ENCODE measurements at regions not wholly inside any gene's neighbourhood (a gene's known extent, or its start where the extent isn't known, plus 50 kb on each side); places are given as distances from the start of the nearest gene placed in this dataset.

GRCh38 chr7:33829536-33829935 is 75.8 kb upstream of the BMPER start:
- intact Hi-C loops (cut with micrococcal nuclease; ENCODE audit: unreplicated experiment), result no loop called here
- WGBS (ENCODE audit: low lambda C conversion rate), result 2% methylated on average over 4 of the region's 4 CpGs
- BruUV-seq (replicated peaks), result no TSS peak
- DNase-seq (ENCODE audit: low spot score) (no peak), ATAC-seq (no peak), FAIRE-seq (no peak)
- Histone ChIP-seq H3K9ac (ENCODE audit: insufficient read depth, low read depth, low read length) (no peak overlapping the region), H3K27me3 (ENCODE audit: control insufficient read depth in 1 of 2, insufficient read depth in 2 of 2, low read length in 2 of 2) (peaks cover 0 to 13% of the 10 kb centered on the region in 2 experiments; a peak in 1 of 5 replicates), H3K27ac (ENCODE audit: extremely low read length, insufficient read depth, low read length) (no peak overlapping the region), H3K79me2 (ENCODE audit: insufficient read depth, low read length) (no peaks in the 10 kb centered on the region), H2AFZ (ENCODE audit: low read length) (no peak overlapping the region), H3K9me3 (ENCODE audit: low read length) (no peaks in the 10 kb centered on the region), H3K4me1 (ENCODE audit: insufficient read depth, low read length) (no peaks in the 10 kb centered on the region), H3K4me3 (replicated peaks in 1 of 3; ENCODE audit: insufficient read depth in 1 of 3, low read depth in 2 of 3, low read length in 3 of 3) (no peak overlapping the region), H4K20me1 (ENCODE audit: insufficient read depth, low read length) (no peaks in the 10 kb centered on the region), H3K36me3 (replicated peaks in 1 of 2; ENCODE audit: control insufficient read depth in 1 of 2, insufficient read depth in 2 of 2, low read length in 2 of 2) (no peaks in the 10 kb centered on the region), H3K4me2 (ENCODE audit: low read depth, low read length) (no peak overlapping the region)
- in situ Hi-C loops (cut with HindIII; ENCODE audit: extremely low pct_ligation_motif_present, low pct_unique_long_range_greater_than_20kb), result no loop called here
- ChIA-PET CTCF (ENCODE audit: low intra/inter-chr PET ratio, low total read pairs) (no interaction called here), POLR2A (no interaction called here)
- TF ChIP-seq NFE2 (CRISPR knock-in tag; IDR thresholded peaks at IDR 0.05) (no peak), KLF11 (CRISPR knock-in tag; IDR thresholded peaks at IDR 0.05) (no peak), MXI1 (IDR thresholded peaks at IDR 0.05; ENCODE audit: borderline replicate concordance, low read depth, low read length) (no peak), PLSCR1 (CRISPR knock-in tag; IDR thresholded peaks at IDR 0.05; ENCODE audit: borderline replicate concordance) (no peak), CSRNP1 (CRISPR knock-in tag; IDR thresholded peaks at IDR 0.05) (no peak), ZNF629 (CRISPR knock-in tag; conservative IDR thresholded peaks at IDR 0.05) (no peak), POLR2AphosphoS2 (IDR thresholded peaks at IDR 0.05; ENCODE audit: low read depth, low read length) (no peak), TOE1 (CRISPR knock-in tag; IDR thresholded peaks at IDR 0.05) (no peak), ZNF557 (CRISPR knock-in tag; IDR thresholded peaks at IDR 0.05) (no peak), SUZ12 (IDR thresholded peaks at IDR 0.05; ENCODE audit: low read depth, low read length) (no peak), ZNF724P (CRISPR knock-in tag; IDR thresholded peaks at IDR 0.05; ENCODE audit: borderline replicate concordance) (no peak), HDAC2 (CRISPR knock-in tag; IDR thresholded peaks at IDR 0.05) (no peak), ZFP36L2 (CRISPR knock-in tag; IDR thresholded peaks at IDR 0.05) (no peak), NCOR1 (IDR thresholded peaks at IDR 0.05; ENCODE audit: borderline replicate concordance, low read length) (no peak), ZFP37 (CRISPR knock-in tag; IDR thresholded peaks at IDR 0.05; ENCODE audit: borderline replicate concordance) (no peak), ZBTB40 (IDR thresholded peaks at IDR 0.05) (no peak), ZBTB40 (CRISPR knock-in tag; IDR thresholded peaks at IDR 0.05) (no peak)

Data from HepG2 (cell line).